HEK293 (cell line): ENCODE measurements at regions not wholly inside any gene's neighbourhood (a gene's known extent, or its start where the extent isn't known, plus 50 kb on each side); places are given as distances from the start of the nearest gene placed in this dataset.

Experiments used
- CTCF ChIP-seq: fragments of 450-650 bp; formaldehyde crosslinking; IDR thresholded peaks from 2 replicates; pipeline ENCODE4 v1.5.1; 2016; ENCODE audit warnings: missing biosample characterization, missing genetic modification characterization
- EGR2 ChIP-seq: fragments of 450-650 bp; formaldehyde crosslinking; IDR thresholded peaks from 2 replicates; pipeline ENCODE4 v1.5.1; 2016; ENCODE audit warnings: low read depth, missing biosample characterization, missing genetic modification characterization
- ZBTB7A ChIP-seq: fragments of 450-650 bp; formaldehyde crosslinking; IDR thresholded peaks from 2 replicates; pipeline ENCODE4 v1.5.1; 2016; ENCODE audit warnings: low read depth, missing biosample characterization, missing genetic modification characterization
- ZFP41 ChIP-seq: fragments of 450-650 bp; formaldehyde crosslinking; IDR thresholded peaks from 2 replicates; pipeline ENCODE4 v1.5.1; 2016; ENCODE audit warnings: missing biosample characterization, missing genetic modification characterization, borderline replicate concordance
- ZNF274 ChIP-seq, 2 experiments: fragments of 200-500 bp in 1 of 2; fragments of 450-650 bp in 1 of 2; sonication (Bioruptor generic) in 1 of 2; formaldehyde crosslinking in 1 of 2; IDR thresholded peaks; 2 replicates each; pipeline versions ENCODE4 v1.5.1 to v1.6.1; 2014 to 2016; ENCODE audit warnings: borderline replicate concordance in 1 of 2, inconsistent platforms in 1 of 2, low read length in 1 of 2, missing biosample characterization in 1 of 2, missing genetic modification characterization in 1 of 2
- ZNF324 ChIP-seq: fragments of 450-650 bp; formaldehyde crosslinking; IDR thresholded peaks from 2 replicates; pipeline ENCODE4 v1.5.1; 2016; ENCODE audit warnings: missing biosample characterization, missing genetic modification characterization

DNA sequence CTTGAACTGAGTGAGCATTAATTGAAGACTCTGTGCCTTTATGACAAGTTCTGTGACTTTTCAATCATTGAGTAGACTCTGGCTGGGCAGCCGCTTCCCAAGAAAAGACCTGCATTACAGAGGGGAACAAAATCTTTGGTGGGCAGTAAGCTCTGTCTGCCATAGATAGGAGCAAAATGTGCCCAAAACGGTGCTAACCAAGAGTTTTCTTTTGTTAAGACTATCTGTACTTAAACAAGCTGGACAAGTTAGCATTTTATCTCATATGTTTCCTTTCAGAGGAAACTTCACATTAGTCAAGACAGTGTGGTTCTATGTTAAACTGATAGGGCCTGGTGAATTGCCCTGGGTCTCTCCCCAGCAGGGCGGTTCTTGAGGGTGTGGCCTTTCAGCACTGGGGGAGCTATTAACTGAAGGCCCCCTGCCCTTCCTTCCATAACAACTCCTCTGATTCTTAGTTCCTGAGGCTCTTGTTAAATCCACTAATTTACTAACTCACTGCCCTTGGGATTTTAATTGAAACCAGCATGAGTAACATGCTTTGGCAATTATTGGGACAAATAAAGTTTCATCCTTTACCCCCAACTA, 219.6 kb downstream of the KTN1 start:
- TF ChIP-seq CTCF (tag by site-specific recombination) = no peak
- TF ChIP-seq ZNF324 (tag by site-specific recombination) = no peak
- TF ChIP-seq ZBTB7A (tag by site-specific recombination) = no peak
- TF ChIP-seq ZFP41 = no peak
- no peak for TF ChIP-seq ZNF274 (IDR thresholded peaks at IDR 0.05; ENCODE audit: low read length)
- TF ChIP-seq ZNF274 (tag by site-specific recombination; IDR thresholded peaks at IDR 0.05; ENCODE audit: borderline replicate concordance) = no peak
- TF ChIP-seq EGR2 = no peak
